K562 (cell line): ENCODE measurements at regions not wholly inside any gene's neighbourhood (a gene's known extent, or its start where the extent isn't known, plus 50 kb on each side); places are given as distances from the start of the nearest gene placed in this dataset.

ENCODE experiments used
- EHMT2 ChIP-seq: fragments of 450-650 bp; IDR thresholded peaks from 2 replicates; pipeline ENCODE4 v1.6.1; 2018; ENCODE audit warnings: antibody characterized with exemption
- HDAC1 ChIP-seq, 2 experiments: fragments of 450-650 bp; IDR thresholded peaks; 2 replicates each; pipeline ENCODE4 v1.6.1; 2016 to 2017; ENCODE audit warnings: inconsistent platforms in 1 of 2, mild to moderate bottlenecking in 1 of 2, moderate library complexity in 1 of 2
- TEAD1 ChIP-seq, 2 experiments: fragments of 450-650 bp in 1 of 2; sonication (generic) in 1 of 2; formaldehyde crosslinking; IDR thresholded peaks; 2 replicates each; pipeline versions ENCODE4 v1.4.0 to v1.8.0; 2020 to 2022; ENCODE audit warnings: mild to moderate bottlenecking in 2 of 2, missing genetic modification reagents in 1 of 2
- ZNF133 ChIP-seq: fragments of 250-450 bp; sonication (Bioruptor Pico); IDR thresholded peaks from 2 replicates; pipeline ENCODE4 v1.4.0; 2020; ENCODE audit warnings: mild to moderate bottlenecking
- ZNF24 ChIP-seq: fragments of 450-650 bp; IDR thresholded peaks from 2 replicates; pipeline ENCODE4 v1.6.1; 2016
- TF ChIP-seq, protein P1 (sequence below): sonication (generic); formaldehyde crosslinking; IDR thresholded peaks from 2 replicates; pipeline ENCODE4 v1.9.0; 2022; ENCODE audit warnings: mild to moderate bottlenecking, missing genetic modification reagents
- TF ChIP-seq, protein P2 (sequence below): fragments of 450-650 bp; formaldehyde crosslinking; IDR thresholded peaks from 2 replicates; pipeline ENCODE4 v1.4.0; 2022; ENCODE audit warnings: mild to moderate bottlenecking, moderate library complexity
- TF ChIP-seq, protein P3 (sequence below), 3 experiments: IDR thresholded peaks in 2 of 3; conservative IDR thresholded peaks in 1 of 3; 2 replicates each; pipeline ENCODE4 v1.5.1; 2011 to 2012; ENCODE audit warnings: low read length in 3 of 3, mild to moderate bottlenecking in 3 of 3, control low read depth in 2 of 3, improper control_type of control experiment in 1 of 3, inconsistent platforms in 1 of 3, low read depth in 1 of 3, mixed read lengths in 1 of 3, moderate library complexity in 1 of 3; ENCODE audit not compliant: insufficient read depth in 2 of 3

DNA sequence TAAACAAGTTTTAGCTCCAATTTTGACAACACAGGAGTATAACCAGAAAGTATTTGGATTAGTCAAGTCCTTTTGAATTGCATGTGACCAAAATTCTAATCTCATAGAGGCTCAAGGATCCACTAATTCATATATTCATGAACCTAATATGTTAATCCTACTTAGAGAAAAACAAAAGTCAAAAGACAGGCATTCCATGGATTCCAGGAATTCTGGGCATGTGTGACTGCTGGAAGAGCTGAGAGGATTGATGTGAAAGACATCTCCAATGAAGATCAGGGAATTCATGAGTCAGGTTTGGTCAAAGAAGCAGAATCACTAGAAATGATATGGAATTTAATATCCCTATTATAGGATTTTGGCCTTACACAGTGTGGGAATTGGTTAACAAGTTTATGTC is 1494.6 kb upstream of the DDX18 start:
- TF ChIP-seq, protein P1, sequence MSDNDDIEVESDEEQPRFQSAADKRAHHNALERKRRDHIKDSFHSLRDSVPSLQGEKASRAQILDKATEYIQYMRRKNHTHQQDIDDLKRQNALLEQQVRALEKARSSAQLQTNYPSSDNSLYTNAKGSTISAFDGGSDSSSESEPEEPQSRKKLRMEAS (CRISPR knock-in tag): no peak
- TF ChIP-seq, protein P2, sequence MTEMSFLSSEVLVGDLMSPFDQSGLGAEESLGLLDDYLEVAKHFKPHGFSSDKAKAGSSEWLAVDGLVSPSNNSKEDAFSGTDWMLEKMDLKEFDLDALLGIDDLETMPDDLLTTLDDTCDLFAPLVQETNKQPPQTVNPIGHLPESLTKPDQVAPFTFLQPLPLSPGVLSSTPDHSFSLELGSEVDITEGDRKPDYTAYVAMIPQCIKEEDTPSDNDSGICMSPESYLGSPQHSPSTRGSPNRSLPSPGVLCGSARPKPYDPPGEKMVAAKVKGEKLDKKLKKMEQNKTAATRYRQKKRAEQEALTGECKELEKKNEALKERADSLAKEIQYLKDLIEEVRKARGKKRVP (CRISPR knock-in tag): no peak
- TF ChIP-seq HDAC1 (IDR thresholded peaks at IDR 0.05) (no peak), TEAD1 (CRISPR knock-in tag; IDR thresholded peaks at IDR 0.05) (no peak), ZNF133 (CRISPR knock-in tag) (no peak), ZNF24 (no peak), EHMT2 (no peak)
- TF ChIP-seq, protein P3, sequence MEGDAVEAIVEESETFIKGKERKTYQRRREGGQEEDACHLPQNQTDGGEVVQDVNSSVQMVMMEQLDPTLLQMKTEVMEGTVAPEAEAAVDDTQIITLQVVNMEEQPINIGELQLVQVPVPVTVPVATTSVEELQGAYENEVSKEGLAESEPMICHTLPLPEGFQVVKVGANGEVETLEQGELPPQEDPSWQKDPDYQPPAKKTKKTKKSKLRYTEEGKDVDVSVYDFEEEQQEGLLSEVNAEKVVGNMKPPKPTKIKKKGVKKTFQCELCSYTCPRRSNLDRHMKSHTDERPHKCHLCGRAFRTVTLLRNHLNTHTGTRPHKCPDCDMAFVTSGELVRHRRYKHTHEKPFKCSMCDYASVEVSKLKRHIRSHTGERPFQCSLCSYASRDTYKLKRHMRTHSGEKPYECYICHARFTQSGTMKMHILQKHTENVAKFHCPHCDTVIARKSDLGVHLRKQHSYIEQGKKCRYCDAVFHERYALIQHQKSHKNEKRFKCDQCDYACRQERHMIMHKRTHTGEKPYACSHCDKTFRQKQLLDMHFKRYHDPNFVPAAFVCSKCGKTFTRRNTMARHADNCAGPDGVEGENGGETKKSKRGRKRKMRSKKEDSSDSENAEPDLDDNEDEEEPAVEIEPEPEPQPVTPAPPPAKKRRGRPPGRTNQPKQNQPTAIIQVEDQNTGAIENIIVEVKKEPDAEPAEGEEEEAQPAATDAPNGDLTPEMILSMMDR (IDR thresholded peaks at IDR 0.05 in 2 of 3, conservative IDR thresholded peaks at IDR 0.05 in 1 of 3; ENCODE audit: insufficient read depth in 2 of 3, low read depth in 1 of 3, low read length in 3 of 3): no peak
